Cardiac fibroblast (primary cell): ENCODE measurements at regions not wholly inside any gene's neighbourhood (a gene's known extent, or its start where the extent isn't known, plus 50 kb on each side); places are given as distances from the start of the nearest gene placed in this dataset.

Experiments used
- DNase-seq, 2 donors: peaks; one replicate each; pipeline versions ENCODE4 v3.0.0 to v3.0.0-alpha.2; 2010; ENCODE audit warnings: low read depth in 2 of 2
- H3K4me3 ChIP-seq, 2 donors: replicated peaks in 1 of 2; 1 replicate in 1 of 2; 2 replicates in 1 of 2; pipeline ENCODE4 v1.5.1; 2011; ENCODE audit warnings: low read depth in 2 of 2, low read length in 2 of 2, mild to moderate bottlenecking in 2 of 2, moderate library complexity in 1 of 2
- TF ChIP-seq, protein P1 (sequence below): IDR thresholded peaks from one replicate; pipeline ENCODE4 v1.5.1; 2011; ENCODE audit warnings: low read depth, mild to moderate bottlenecking, low read length, inconsistent platforms

DNA sequence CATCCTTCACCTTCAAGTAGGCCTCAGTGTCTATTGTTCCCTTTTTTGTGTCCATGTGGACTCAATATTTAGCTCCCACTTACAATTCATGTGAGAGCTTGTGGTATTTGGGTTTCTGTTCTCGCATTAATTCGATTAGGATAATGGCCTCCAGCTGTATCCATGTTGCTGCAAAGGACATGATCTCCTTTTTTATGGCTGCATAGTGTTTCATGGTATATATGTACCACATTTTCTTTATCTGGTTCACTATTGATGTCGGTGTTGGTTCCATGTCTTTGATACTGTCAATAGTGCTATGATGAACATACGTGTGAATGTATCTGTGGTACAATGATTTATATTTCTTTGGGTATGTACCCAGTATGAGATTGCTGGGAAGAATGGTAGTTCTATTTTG is 113.7 kb downstream of the FGF18 start:
- DNase-seq = no peak
- no peak overlapping the region for H3K4me3 ChIP-seq
- TF ChIP-seq, protein P1, sequence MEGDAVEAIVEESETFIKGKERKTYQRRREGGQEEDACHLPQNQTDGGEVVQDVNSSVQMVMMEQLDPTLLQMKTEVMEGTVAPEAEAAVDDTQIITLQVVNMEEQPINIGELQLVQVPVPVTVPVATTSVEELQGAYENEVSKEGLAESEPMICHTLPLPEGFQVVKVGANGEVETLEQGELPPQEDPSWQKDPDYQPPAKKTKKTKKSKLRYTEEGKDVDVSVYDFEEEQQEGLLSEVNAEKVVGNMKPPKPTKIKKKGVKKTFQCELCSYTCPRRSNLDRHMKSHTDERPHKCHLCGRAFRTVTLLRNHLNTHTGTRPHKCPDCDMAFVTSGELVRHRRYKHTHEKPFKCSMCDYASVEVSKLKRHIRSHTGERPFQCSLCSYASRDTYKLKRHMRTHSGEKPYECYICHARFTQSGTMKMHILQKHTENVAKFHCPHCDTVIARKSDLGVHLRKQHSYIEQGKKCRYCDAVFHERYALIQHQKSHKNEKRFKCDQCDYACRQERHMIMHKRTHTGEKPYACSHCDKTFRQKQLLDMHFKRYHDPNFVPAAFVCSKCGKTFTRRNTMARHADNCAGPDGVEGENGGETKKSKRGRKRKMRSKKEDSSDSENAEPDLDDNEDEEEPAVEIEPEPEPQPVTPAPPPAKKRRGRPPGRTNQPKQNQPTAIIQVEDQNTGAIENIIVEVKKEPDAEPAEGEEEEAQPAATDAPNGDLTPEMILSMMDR = no peak

DNA sequence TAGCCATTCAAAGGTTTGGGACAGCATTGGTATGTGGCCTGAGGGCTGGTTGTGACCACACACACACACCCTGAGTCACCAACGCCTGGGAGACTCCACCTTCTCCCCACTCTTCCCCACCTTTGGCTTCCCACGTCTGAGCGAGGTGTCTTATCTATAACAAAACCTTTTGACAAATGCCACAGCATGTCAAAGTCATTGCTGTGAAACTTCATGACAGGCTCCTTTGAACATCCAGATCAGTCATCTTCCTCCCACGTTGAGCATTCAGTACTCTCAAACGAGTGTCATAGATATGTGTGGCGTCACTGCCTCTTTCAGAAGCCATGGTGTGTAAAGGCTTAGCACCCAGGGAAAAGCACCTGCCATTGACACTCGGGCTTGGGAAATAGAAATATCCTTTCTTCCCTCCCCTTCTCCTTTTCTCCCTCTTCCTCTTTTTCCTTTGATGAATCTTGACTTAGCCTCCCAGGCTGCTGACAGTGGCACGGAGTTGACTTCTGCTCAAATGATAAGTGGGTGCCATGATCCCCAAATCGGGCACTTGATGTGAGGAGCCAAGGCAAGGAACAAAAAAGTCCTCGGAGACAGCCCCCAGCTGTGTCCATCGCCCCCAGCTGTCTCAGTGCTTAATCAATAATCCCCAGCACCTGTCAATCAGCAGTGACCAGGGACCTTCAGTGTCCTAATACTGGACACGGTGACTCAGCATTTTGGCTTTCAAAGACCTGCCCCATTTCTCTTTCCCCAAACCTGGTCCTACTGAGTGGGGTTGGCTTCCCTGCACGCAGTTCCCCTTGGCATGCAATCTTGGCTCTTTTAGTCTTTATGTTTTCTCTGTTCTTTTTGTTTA is 114.8 kb downstream of the FGF18 start:
- no peak for DNase-seq
- no peak overlapping the region for H3K4me3 ChIP-seq
- TF ChIP-seq, protein P1 = no peak

DNA sequence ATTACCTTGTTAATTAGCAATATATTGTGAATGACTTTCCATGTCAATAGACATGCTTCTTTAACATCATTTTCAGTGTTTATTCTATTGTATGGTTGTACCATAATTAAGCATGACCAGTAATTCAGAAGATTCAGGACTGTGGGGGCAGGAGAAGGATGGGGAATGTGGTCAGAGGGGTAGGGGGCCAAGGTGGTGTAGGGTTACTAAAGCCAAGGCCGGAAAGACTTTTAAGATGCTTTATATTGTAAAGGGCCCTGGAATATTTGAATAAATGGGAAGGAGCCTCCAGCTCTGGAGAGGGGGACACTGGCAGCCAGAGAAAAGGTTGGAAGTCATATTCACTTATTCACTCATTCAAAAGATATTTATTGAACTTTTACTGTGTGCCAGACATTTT is 115.7 kb downstream of the FGF18 start:
- DNase-seq = no peak
- H3K4me3 ChIP-seq = no peak overlapping the region
- TF ChIP-seq, protein P1 = no peak

DNA sequence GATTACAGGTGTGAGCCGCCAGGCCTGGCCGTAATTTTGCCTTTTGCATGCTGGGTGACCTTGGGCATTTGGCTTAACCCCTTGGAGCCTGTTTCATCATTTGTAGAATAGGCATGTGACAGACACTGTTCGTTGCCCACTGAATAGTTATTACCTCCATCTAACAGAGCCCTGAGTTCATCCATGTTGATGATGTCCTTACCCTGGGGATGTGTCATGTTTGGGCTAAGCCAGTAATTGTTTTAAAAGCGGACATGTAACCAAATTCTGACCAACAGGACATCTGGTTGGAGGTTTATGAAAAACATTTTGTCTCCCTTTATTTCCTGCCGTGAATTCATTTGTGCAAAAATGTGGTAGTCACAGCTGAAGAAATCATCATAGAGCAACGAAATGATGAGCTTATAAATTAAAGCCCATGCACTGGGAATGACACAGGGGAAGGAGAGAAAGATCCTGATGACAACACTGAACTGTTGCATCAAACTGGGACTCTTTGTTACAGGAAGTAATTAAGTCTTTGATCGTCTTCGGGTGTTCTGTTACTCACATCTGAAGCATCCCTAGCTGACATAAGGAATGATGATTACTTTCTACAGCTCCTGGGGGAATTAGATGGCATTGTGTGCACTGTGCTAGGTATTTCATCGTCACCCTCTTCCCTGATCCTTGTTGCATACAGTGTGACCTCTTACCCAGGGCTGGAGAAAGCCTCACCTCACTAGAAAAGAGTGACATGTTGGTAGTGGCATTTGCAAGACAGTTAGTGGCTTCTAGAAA is 117.8 kb downstream of the FGF18 start:
- TF ChIP-seq, protein P1 = no peak
- DNase-seq = peak in 1 of 2 donors; percentile 58
- H3K4me3 ChIP-seq = no peak overlapping the region

DNA sequence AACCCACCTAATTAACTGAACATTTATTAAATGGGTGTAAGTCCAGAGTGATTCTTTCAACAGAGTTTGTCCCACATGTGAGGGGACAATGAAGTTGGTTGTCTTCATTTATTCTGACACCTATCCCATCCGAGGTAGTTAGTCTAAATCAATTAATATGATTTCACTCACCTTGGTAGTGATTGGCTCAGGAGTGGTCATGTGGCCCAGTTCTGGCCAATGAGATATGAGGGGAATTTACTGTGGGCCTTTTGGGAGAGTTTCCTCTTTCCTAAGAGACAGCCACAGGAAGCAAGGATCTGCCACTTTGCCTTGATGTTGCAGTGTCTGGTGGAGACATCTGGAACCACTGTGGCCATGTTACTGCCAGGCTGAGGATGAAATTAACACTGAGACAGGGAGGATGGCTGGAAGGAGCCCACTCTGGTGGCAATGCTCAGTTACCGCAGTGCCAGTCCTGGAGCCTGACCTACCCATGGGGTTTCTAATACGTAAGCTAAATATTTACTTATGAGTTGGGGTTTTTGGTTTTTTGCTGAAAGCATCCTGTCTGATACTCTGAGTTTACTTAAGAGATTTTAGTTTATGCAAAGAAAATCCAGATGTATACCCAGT is 118.6 kb downstream of the FGF18 start:
- TF ChIP-seq, protein P1 = no peak
- DNase-seq = no peak
- no peak overlapping the region for H3K4me3 ChIP-seq

DNA sequence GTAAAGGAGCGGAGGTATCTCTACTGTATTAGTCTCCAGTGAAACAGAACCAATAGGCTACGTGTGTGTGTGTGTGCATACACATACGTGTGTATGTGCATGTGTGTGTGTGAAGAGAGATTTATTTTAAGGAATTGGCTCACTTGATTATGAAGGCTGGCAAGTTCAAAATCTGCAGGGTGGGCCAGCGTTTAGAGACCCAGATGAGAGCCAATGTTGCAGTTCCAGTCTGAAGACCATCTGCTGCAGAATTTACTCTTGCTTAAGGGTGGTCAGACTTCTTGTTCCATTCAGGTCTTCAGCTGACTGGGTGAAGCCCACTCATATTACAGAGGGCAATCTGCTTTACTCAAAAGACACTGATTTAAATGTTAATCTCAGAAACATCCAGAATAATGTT is 119.2 kb downstream of the FGF18 start:
- no peak for DNase-seq
- TF ChIP-seq, protein P1 = no peak
- no peak overlapping the region for H3K4me3 ChIP-seq
